ENCODE measurements at regions not wholly inside any gene's neighbourhood (a gene's known extent, or its start where the extent isn't known, plus 50 kb on each side); places are given as distances from the start of the nearest gene placed in this dataset.

DNA sequence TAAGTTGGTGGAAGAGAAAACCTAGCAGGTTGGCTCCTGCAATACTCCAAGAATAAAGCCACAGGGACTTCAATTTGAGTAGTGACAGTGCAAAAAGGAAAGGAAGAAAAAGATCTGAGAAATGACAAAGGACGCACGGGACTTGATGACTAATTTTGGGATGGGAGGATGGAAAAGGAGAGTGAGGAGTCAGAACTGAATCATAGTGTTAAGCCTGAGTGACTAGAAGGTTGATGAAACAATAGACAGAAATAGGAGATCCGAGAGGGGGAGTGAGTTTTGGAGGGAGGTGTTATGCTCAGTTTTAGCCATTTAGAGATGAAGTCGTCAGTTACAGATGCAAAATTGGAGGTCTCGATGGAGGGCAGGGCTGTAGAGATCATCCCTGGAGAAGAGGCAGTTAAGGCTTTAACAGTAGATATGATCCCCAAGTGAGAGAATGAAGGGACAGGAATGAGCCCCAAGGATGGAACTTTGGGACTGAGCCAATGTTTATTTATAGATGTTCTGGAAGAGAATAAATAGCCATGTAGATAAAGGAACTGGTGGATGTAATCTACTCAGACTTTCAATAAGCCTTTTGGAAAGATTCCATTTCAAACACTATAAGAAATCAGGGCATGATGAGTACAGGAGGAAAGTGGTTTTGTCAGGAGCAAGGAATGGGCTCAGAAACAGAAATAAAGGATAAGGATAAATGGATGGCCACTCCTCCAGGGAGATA lies 108.9 kb upstream of the NCAM1 start:
- TF ChIP-seq SIN3A (IDR thresholded peaks at IDR 0.05; ENCODE audit: borderline replicate concordance, insufficient read depth, low read length): no peak
- TF ChIP-seq POLR2AphosphoS5 (IDR thresholded peaks at IDR 0.05; ENCODE audit: low read depth, low read length): no peak
- TF ChIP-seq, protein P1, sequence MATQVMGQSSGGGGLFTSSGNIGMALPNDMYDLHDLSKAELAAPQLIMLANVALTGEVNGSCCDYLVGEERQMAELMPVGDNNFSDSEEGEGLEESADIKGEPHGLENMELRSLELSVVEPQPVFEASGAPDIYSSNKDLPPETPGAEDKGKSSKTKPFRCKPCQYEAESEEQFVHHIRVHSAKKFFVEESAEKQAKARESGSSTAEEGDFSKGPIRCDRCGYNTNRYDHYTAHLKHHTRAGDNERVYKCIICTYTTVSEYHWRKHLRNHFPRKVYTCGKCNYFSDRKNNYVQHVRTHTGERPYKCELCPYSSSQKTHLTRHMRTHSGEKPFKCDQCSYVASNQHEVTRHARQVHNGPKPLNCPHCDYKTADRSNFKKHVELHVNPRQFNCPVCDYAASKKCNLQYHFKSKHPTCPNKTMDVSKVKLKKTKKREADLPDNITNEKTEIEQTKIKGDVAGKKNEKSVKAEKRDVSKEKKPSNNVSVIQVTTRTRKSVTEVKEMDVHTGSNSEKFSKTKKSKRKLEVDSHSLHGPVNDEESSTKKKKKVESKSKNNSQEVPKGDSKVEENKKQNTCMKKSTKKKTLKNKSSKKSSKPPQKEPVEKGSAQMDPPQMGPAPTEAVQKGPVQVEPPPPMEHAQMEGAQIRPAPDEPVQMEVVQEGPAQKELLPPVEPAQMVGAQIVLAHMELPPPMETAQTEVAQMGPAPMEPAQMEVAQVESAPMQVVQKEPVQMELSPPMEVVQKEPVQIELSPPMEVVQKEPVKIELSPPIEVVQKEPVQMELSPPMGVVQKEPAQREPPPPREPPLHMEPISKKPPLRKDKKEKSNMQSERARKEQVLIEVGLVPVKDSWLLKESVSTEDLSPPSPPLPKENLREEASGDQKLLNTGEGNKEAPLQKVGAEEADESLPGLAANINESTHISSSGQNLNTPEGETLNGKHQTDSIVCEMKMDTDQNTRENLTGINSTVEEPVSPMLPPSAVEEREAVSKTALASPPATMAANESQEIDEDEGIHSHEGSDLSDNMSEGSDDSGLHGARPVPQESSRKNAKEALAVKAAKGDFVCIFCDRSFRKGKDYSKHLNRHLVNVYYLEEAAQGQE (IDR thresholded peaks at IDR 0.05; ENCODE audit: insufficient read depth in 1 of 2, low read depth in 2 of 2, low read length in 2 of 2): no peak
- no peak for TF ChIP-seq FOXP2 (optimal IDR thresholded peaks at IDR 0.05; ENCODE audit: borderline replicate concordance, extremely low read depth, extremely low read length, insufficient read depth)
- no peak for TF ChIP-seq TAF1 (IDR thresholded peaks at IDR 0.05; ENCODE audit: borderline replicate concordance, insufficient read depth, low read length)

DNA sequence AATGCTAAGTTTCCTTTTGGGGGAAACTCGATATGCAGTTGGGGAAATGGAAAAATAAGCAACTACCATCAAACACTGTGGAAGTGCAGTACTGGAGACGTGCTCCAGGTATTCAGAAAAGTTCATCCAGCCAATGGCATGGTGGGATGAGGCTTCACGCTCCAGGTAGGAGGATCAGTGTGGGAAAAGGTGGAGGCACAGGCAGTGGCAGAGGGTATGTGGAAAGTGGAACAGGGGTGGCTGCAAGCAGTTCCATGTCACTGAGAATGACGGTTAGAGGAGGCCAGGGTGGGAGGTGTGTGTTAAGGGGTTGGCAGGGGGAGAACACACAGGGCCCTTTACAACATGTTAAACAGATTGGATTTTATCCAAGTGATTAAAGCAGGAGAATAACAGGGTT lies 105.1 kb upstream of the NCAM1 start:
- TF ChIP-seq, protein P1 (IDR thresholded peaks at IDR 0.05; ENCODE audit: insufficient read depth in 1 of 2, low read depth in 2 of 2, low read length in 2 of 2): no peak
- TF ChIP-seq SIN3A (IDR thresholded peaks at IDR 0.05; ENCODE audit: borderline replicate concordance, insufficient read depth, low read length): no peak
- no peak for TF ChIP-seq POLR2AphosphoS5 (IDR thresholded peaks at IDR 0.05; ENCODE audit: low read depth, low read length)
- TF ChIP-seq TAF1 (IDR thresholded peaks at IDR 0.05; ENCODE audit: borderline replicate concordance, insufficient read depth, low read length): no peak

DNA sequence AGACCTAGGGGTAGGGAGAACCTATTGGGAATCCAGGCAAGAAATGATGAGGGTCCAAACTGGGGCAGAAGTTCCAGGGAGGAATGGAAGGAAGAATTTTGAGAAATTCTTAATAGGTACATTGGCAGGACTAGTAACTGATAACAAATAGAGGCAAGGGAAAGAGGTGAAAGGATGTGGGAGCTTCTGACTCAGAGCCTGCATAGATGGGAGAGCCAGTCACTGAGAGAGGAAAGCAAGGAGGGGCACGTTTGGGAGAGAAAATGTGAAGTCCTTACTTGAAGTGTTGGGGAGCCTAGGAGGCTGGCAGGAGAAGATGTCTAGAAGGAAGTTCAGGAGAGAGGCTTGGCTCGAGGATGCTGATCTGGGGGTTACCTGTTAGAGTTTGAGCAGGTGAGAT lies 104.6 kb upstream of the NCAM1 start:
- TF ChIP-seq, protein P1 (IDR thresholded peaks at IDR 0.05; ENCODE audit: insufficient read depth in 1 of 2, low read depth in 2 of 2, low read length in 2 of 2): no peak
- no peak for TF ChIP-seq FOXP2 (optimal IDR thresholded peaks at IDR 0.05; ENCODE audit: borderline replicate concordance, extremely low read depth, extremely low read length, insufficient read depth)
- no peak for TF ChIP-seq POLR2AphosphoS5 (IDR thresholded peaks at IDR 0.05; ENCODE audit: low read depth, low read length)
- TF ChIP-seq SIN3A (IDR thresholded peaks at IDR 0.05; ENCODE audit: borderline replicate concordance, insufficient read depth, low read length): no peak
- no peak for TF ChIP-seq TAF1 (IDR thresholded peaks at IDR 0.05; ENCODE audit: borderline replicate concordance, insufficient read depth, low read length)

DNA sequence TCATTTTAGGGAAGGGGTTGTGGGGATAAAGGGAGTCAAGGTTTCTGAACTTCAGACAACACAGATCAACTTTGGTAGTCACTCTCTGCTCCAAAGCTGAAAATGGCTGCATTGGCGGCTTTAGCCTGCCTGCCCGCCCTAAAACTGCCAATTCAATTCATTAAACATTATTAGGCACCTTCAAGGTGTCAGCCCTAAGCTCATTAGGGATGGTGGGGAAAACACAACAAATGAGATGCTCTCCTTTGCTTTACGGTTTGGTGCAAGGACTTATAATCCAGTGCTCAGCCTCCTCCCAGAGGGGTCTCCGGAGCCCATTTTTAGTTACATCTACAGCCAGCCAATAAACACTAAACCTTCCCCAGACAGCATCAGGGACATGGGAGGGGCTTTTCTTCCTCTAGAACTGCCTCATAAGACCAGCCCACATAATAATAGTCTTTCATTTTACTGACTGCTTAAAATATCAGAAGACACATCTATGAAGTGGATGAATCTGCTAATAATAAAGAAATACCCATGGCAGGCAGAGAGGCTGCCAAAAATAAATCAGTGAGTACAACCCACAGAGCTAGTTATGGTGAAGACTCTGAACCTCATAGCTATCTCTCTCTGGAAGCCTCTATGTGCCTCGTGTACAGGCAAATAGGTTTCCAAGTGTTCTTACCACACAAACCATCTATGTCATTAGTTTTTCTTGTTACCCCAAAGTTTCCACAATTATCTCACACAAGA lies 102.8 kb upstream of the NCAM1 start:
- TF ChIP-seq, protein P1 (IDR thresholded peaks at IDR 0.05; ENCODE audit: insufficient read depth in 1 of 2, low read depth in 2 of 2, low read length in 2 of 2): no peak
